ENCODE measurements at regions not wholly inside any gene's neighbourhood (a gene's known extent, or its start where the extent isn't known, plus 50 kb on each side); places are given as distances from the start of the nearest gene placed in this dataset.

- no peak for FAIRE-seq
- TF ChIP-seq POLR2AphosphoS5 (IDR thresholded peaks at IDR 0.05; ENCODE audit: low read depth, low read length) (no peak), PAX5 (IDR thresholded peaks at IDR 0.05; ENCODE audit: insufficient read depth, low read length, severe bottlenecking) (no peak), POLR2A (IDR thresholded peaks at IDR 0.05; ENCODE audit: low read depth, low read length) (no peak), SPI1 (IDR thresholded peaks at IDR 0.05; ENCODE audit: low read depth, low read length) (no peak), POU2F2 (IDR thresholded peaks at IDR 0.05; ENCODE audit: low read depth, low read length) (no peak), TAF1 (IDR thresholded peaks at IDR 0.05; ENCODE audit: low read depth, low read length) (no peak)
- DNase-seq (ENCODE audit: insufficient read length, low spot score) = no peak
These were observed 225.8 kb upstream of the TRAM1L1 start for GRCh38 chr4:117311215-117311614.

- TF ChIP-seq TAF1 (IDR thresholded peaks at IDR 0.05; ENCODE audit: low read depth, low read length) (no peak), POU2F2 (IDR thresholded peaks at IDR 0.05; ENCODE audit: low read depth, low read length) (no peak), PAX5 (IDR thresholded peaks at IDR 0.05; ENCODE audit: insufficient read depth, low read length, severe bottlenecking) (no peak), POLR2AphosphoS5 (IDR thresholded peaks at IDR 0.05; ENCODE audit: low read depth, low read length) (no peak), SPI1 (IDR thresholded peaks at IDR 0.05; ENCODE audit: low read depth, low read length) (no peak), POLR2A (IDR thresholded peaks at IDR 0.05; ENCODE audit: low read depth, low read length) (no peak)
- no peak for DNase-seq (ENCODE audit: insufficient read length, low spot score)
- no peak for FAIRE-seq
These were observed 226.6 kb upstream of the TRAM1L1 start for GRCh38 chr4:117311989-117312388.

- no peak for FAIRE-seq
- no peak for DNase-seq (ENCODE audit: insufficient read length, low spot score)
- TF ChIP-seq POLR2A (IDR thresholded peaks at IDR 0.05; ENCODE audit: low read depth, low read length) = no peak
- no peak for TF ChIP-seq POU2F2 (IDR thresholded peaks at IDR 0.05; ENCODE audit: low read depth, low read length)
- no peak for TF ChIP-seq POLR2AphosphoS5 (IDR thresholded peaks at IDR 0.05; ENCODE audit: low read depth, low read length)
- no peak for TF ChIP-seq PAX5 (IDR thresholded peaks at IDR 0.05; ENCODE audit: insufficient read depth, low read length, severe bottlenecking)
- TF ChIP-seq SPI1 (IDR thresholded peaks at IDR 0.05; ENCODE audit: low read depth, low read length) = no peak
- TF ChIP-seq TAF1 (IDR thresholded peaks at IDR 0.05; ENCODE audit: low read depth, low read length) = no peak
These were observed 239.6 kb upstream of the TRAM1L1 start for GRCh38 chr4:117324851-117325491.

GRCh38 chr4:117326091-117326490 lies 240.7 kb upstream of the TRAM1L1 start:
- TF ChIP-seq POLR2AphosphoS5 (IDR thresholded peaks at IDR 0.05; ENCODE audit: low read depth, low read length) = no peak
- no peak for TF ChIP-seq SPI1 (IDR thresholded peaks at IDR 0.05; ENCODE audit: low read depth, low read length)
- no peak for TF ChIP-seq PAX5 (IDR thresholded peaks at IDR 0.05; ENCODE audit: insufficient read depth, low read length, severe bottlenecking)
- TF ChIP-seq POU2F2 (IDR thresholded peaks at IDR 0.05; ENCODE audit: low read depth, low read length) = no peak
- TF ChIP-seq POLR2A (IDR thresholded peaks at IDR 0.05; ENCODE audit: low read depth, low read length) = no peak
- no peak for TF ChIP-seq TAF1 (IDR thresholded peaks at IDR 0.05; ENCODE audit: low read depth, low read length)
- DNase-seq (ENCODE audit: insufficient read length, low spot score) (no peak), FAIRE-seq (no peak)

- TF ChIP-seq SPI1 (IDR thresholded peaks at IDR 0.05; ENCODE audit: low read depth, low read length) (no peak), PAX5 (IDR thresholded peaks at IDR 0.05; ENCODE audit: insufficient read depth, low read length, severe bottlenecking) (no peak), POLR2A (IDR thresholded peaks at IDR 0.05; ENCODE audit: low read depth, low read length) (no peak), POLR2AphosphoS5 (IDR thresholded peaks at IDR 0.05; ENCODE audit: low read depth, low read length) (no peak), POU2F2 (IDR thresholded peaks at IDR 0.05; ENCODE audit: low read depth, low read length) (no peak), TAF1 (IDR thresholded peaks at IDR 0.05; ENCODE audit: low read depth, low read length) (no peak)
- no peak for FAIRE-seq
- DNase-seq (ENCODE audit: insufficient read length, low spot score) = no peak
These were observed 242.1 kb upstream of the TRAM1L1 start for GRCh38 chr4:117327491-117327890.

- no peak for FAIRE-seq
- no peak for DNase-seq (ENCODE audit: insufficient read length, low spot score)
- TF ChIP-seq PAX5 (IDR thresholded peaks at IDR 0.05; ENCODE audit: insufficient read depth, low read length, severe bottlenecking) = no peak
- no peak for TF ChIP-seq SPI1 (IDR thresholded peaks at IDR 0.05; ENCODE audit: low read depth, low read length)
- no peak for TF ChIP-seq POLR2AphosphoS5 (IDR thresholded peaks at IDR 0.05; ENCODE audit: low read depth, low read length)
- no peak for TF ChIP-seq POLR2A (IDR thresholded peaks at IDR 0.05; ENCODE audit: low read depth, low read length)
- no peak for TF ChIP-seq TAF1 (IDR thresholded peaks at IDR 0.05; ENCODE audit: low read depth, low read length)
- no peak for TF ChIP-seq POU2F2 (IDR thresholded peaks at IDR 0.05; ENCODE audit: low read depth, low read length)
These were observed 243.0 kb upstream of the TRAM1L1 start for GRCh38 chr4:117328333-117328732.

GRCh38 chr4:117331817-117332216 lies 246.4 kb upstream of the TRAM1L1 start:
- TF ChIP-seq POU2F2 (IDR thresholded peaks at IDR 0.05; ENCODE audit: low read depth, low read length) (no peak), SPI1 (IDR thresholded peaks at IDR 0.05; ENCODE audit: low read depth, low read length) (no peak), PAX5 (IDR thresholded peaks at IDR 0.05; ENCODE audit: insufficient read depth, low read length, severe bottlenecking) (no peak), POLR2A (IDR thresholded peaks at IDR 0.05; ENCODE audit: low read depth, low read length) (no peak), POLR2AphosphoS5 (IDR thresholded peaks at IDR 0.05; ENCODE audit: low read depth, low read length) (no peak), TAF1 (IDR thresholded peaks at IDR 0.05; ENCODE audit: low read depth, low read length) (no peak)
- no peak for DNase-seq (ENCODE audit: insufficient read length, low spot score)
- no peak for FAIRE-seq

- DNase-seq (ENCODE audit: insufficient read length, low spot score) (no peak), FAIRE-seq (no peak)
- no peak for TF ChIP-seq SPI1 (IDR thresholded peaks at IDR 0.05; ENCODE audit: low read depth, low read length)
- no peak for TF ChIP-seq POLR2AphosphoS5 (IDR thresholded peaks at IDR 0.05; ENCODE audit: low read depth, low read length)
- no peak for TF ChIP-seq POU2F2 (IDR thresholded peaks at IDR 0.05; ENCODE audit: low read depth, low read length)
- no peak for TF ChIP-seq TAF1 (IDR thresholded peaks at IDR 0.05; ENCODE audit: low read depth, low read length)
- no peak for TF ChIP-seq POLR2A (IDR thresholded peaks at IDR 0.05; ENCODE audit: low read depth, low read length)
- TF ChIP-seq PAX5 (IDR thresholded peaks at IDR 0.05; ENCODE audit: insufficient read depth, low read length, severe bottlenecking) = no peak
These were observed 249.2 kb upstream of the TRAM1L1 start for GRCh38 chr4:117334451-117335188.

- FAIRE-seq = no peak
- no peak for DNase-seq (ENCODE audit: insufficient read length, low spot score)
- TF ChIP-seq POU2F2 (IDR thresholded peaks at IDR 0.05; ENCODE audit: low read depth, low read length) = no peak
- no peak for TF ChIP-seq PAX5 (IDR thresholded peaks at IDR 0.05; ENCODE audit: insufficient read depth, low read length, severe bottlenecking)
- TF ChIP-seq POLR2A (IDR thresholded peaks at IDR 0.05; ENCODE audit: low read depth, low read length) = no peak
- no peak for TF ChIP-seq SPI1 (IDR thresholded peaks at IDR 0.05; ENCODE audit: low read depth, low read length)
- TF ChIP-seq POLR2AphosphoS5 (IDR thresholded peaks at IDR 0.05; ENCODE audit: low read depth, low read length) = no peak
- TF ChIP-seq TAF1 (IDR thresholded peaks at IDR 0.05; ENCODE audit: low read depth, low read length) = no peak
These were observed 272.1 kb upstream of the TRAM1L1 start for GRCh38 chr4:117357437-117357836.

Measured in GM12891 (cell line).